RWPE1 (cell line): ENCODE measurements at regions not wholly inside any gene's neighbourhood (a gene's known extent, or its start where the extent isn't known, plus 50 kb on each side); places are given as distances from the start of the nearest gene placed in this dataset.
A peak's percentile ranks its signal among the peaks of the same experiment; 100 is the strongest.
"Not testable (repeated sequence)": the region's sequence is repeated elsewhere in the genome, so short reads cannot be mapped to it uniquely, and the experiment has no call there.

Experiments used
- CTCF ChIA-PET: fragments of 350-600 bp; sonication (Branson Sonifier 250); formaldehyde crosslinking; extraction: SDS; loops from one replicate; lab custom pipeline; 2021; lab: Yijun Ruan, JAX
- POLR2A ChIA-PET: fragments of 400-600 bp; formaldehyde crosslinking; extraction: SDS; loops from one replicate; lab custom pipeline; 2020; ENCODE audit warnings: antibody characterized with exemption; ENCODE audit not compliant: low non-redundant PET; lab: Yijun Ruan, JAX
- DNase-seq: peaks from one replicate; pipeline ENCODE4 v3.0.0; 2012; ENCODE audit warnings: low spot score
- H3K27ac ChIP-seq: fragments of 450-650 bp; 2 replicates; pipeline ENCODE4 v1.5.1; 2017
- TF ChIP-seq, protein P1 (sequence below): fragments of 450-650 bp; conservative IDR thresholded peaks from 2 replicates; pipeline ENCODE4 v1.5.1; 2017; ENCODE audit warnings: low read depth, mild to moderate bottlenecking

DNA sequence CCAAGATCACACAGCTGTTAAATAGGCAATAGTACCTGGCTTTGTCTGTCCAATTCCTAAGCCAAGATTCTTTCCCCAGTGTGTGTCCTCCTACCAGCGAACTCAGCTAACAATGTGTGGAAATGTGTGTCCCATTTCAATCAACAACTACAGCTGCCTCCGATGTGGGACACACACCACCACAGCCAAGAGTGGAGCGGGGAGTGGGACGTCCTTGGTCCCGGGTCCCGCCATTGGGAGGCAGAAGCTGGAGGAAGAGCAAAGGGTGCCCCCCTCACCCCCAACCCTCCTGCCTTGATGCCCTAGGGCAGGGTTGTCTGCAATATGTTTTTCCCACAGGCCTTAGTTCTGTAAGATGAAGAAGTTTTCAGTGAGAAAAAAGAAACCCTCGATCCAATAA, 265.4 kb upstream of the RAB4A start:
- ChIA-PET CTCF (interaction anchor here (0.6 to 0.7 kb wide), 2 partner anchors 106 to 271 kb away, joined by 3 to 4 read pairs; no protein-coding TSS in a partner anchor), POLR2A (no interaction called here)
- TF ChIP-seq, protein P1, sequence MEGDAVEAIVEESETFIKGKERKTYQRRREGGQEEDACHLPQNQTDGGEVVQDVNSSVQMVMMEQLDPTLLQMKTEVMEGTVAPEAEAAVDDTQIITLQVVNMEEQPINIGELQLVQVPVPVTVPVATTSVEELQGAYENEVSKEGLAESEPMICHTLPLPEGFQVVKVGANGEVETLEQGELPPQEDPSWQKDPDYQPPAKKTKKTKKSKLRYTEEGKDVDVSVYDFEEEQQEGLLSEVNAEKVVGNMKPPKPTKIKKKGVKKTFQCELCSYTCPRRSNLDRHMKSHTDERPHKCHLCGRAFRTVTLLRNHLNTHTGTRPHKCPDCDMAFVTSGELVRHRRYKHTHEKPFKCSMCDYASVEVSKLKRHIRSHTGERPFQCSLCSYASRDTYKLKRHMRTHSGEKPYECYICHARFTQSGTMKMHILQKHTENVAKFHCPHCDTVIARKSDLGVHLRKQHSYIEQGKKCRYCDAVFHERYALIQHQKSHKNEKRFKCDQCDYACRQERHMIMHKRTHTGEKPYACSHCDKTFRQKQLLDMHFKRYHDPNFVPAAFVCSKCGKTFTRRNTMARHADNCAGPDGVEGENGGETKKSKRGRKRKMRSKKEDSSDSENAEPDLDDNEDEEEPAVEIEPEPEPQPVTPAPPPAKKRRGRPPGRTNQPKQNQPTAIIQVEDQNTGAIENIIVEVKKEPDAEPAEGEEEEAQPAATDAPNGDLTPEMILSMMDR: no peak
- no peak for DNase-seq
- H3K27ac ChIP-seq: no peak overlapping the region

DNA sequence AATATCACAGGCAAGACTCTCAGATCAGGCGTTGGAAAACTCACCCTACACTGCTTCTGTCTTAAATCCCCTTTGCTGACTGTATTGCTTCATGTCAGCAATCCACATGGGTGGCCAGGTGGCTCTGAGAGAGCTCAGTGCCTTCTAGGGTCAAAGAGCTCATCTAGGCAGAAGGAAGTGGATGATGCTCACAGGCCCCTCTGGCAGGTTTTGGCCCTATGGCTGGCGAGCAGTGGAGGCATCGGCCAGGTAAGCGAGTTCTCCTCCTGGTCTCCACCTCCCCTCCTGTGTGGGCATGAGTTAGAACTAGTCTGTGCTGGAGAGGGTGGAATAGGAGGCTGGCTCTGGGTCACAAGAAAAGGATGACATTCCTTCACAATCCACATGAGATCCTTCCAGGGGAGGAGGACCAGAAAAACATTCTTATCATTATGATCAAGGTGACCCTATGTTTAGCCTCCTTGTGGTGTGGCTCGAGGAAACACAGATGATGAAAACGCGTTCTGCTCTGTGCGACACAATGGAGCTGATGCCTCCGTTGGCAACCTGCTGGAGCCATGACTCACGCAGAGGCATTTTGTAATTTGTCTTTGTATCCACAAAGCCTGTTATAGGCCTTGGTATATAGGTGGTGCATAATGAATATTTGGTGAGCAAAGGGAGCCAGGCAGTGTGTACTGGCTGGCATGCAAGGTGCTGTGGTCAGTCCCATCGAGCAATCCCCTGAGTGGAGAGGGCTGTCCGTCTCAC, 264.6 kb upstream of the RAB4A start:
- H3K27ac ChIP-seq: no peak overlapping the region
- TF ChIP-seq, protein P1: no peak
- ChIA-PET POLR2A (no interaction called here), CTCF (interaction anchor here (0.6 to 1.1 kb wide), 4 partner anchors 105 to 272 kb away, joined by 3 to 4 read pairs (median 3); no protein-coding TSS in a partner anchor)
- peak; percentile 44 for DNase-seq

DNA sequence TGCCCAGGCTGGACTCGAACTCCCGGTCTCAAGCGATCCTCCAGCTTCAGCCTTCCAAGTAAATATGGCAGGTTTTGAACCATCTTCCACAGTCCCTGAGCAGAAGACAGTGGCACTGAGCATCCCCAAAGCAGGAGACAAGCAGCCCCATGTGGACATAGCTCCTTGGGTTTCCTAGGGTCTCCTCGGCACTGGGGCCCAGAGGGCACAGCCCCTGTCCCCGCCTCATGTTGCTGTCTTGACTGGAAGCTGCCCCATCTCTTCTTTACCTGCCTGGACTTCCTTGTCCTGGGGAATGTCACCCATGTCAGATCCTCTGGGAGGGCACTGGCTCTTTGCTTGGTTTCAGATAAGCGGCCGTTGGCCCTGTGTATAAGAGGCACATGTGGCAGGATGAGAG, 263.7 kb upstream of the RAB4A start:
- CTCF ChIA-PET: interaction anchor here (1.1 kb wide), 1 partner anchor 272 kb away, joined by 3 read pairs; no protein-coding TSS in a partner anchor
- TF ChIP-seq, protein P1: no peak
- no peak for DNase-seq
- no peak overlapping the region for H3K27ac ChIP-seq
- POLR2A ChIA-PET: no interaction called here

DNA sequence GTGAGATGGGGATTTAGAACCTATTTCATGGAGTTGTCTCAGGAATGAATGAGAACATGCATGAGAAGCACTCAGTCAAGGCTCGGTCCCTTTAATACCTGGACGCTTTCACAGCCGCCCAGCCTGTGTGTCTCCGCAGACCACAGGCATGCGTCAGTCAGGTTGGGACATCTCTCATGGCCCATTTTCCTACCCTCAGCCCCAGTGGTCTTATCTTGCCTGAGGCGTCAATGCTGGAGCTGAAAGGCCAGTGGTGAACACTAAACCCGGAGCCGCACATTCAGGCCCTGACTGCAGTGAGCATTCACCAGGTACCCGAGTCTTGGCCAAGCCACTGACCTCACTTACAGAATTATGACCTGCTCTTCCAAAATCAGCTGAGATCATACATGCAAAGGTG, 263.2 kb upstream of the RAB4A start:
- no peak overlapping the region for H3K27ac ChIP-seq
- TF ChIP-seq, protein P1: no peak
- DNase-seq: no peak
- ChIA-PET CTCF (interaction anchor here (1.1 kb wide), 1 partner anchor 273 kb away, joined by 3 read pairs; no protein-coding TSS in a partner anchor), POLR2A (interaction anchor here (0.5 kb wide), 1 partner anchor 501 kb away, joined by 3 read pairs; no protein-coding TSS in a partner anchor)

DNA sequence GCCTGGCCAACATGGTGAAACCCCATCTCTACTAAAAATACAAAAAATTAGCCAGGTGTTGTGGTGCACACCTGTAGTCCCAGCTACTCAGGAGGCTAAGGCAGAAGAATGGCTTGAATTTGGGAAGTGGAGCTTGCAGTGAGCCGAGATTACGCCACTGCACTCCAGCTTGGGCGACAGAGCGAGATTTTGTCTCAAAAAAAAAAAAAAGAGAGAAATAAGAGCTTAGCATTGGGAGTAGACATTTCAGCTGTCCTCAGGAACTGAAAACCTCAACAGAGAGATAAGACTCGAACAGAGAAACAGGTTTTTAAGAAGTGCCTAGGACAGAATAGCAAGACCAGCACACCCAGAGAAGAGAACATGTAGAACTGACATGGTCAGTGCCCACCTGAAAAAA, 262.6 kb upstream of the RAB4A start:
- DNase-seq, H3K27ac ChIP-seq, POLR2A ChIA-PET: not testable (repeated sequence)
- CTCF ChIA-PET: interaction anchor here (0.6 kb wide), 1 partner anchor 365 kb away, joined by 3 read pairs; no protein-coding TSS in a partner anchor

DNA sequence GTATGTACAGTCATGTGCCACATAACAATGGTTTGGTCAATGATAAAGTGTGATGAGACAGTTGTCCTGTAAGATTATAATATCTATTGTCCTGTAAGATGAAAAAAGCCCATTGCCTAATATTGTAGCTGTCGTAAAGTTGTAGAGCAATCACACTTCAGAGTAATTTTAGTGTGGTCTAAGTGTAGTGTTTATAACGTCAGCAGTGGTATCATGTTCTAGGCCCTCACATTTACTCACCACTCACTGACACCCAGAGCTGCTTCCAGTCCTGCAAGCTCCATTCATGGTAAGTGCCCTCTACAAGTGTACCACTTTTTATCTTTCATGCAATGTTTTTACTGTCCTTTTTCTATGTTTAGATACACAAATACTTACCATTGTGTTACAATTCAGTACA, 259.9 kb upstream of the RAB4A start:
- POLR2A ChIA-PET: no interaction called here
- H3K27ac ChIP-seq: no peak overlapping the region
- CTCF ChIA-PET: no interaction called here
- DNase-seq: no peak
- TF ChIP-seq, protein P1: no peak

DNA sequence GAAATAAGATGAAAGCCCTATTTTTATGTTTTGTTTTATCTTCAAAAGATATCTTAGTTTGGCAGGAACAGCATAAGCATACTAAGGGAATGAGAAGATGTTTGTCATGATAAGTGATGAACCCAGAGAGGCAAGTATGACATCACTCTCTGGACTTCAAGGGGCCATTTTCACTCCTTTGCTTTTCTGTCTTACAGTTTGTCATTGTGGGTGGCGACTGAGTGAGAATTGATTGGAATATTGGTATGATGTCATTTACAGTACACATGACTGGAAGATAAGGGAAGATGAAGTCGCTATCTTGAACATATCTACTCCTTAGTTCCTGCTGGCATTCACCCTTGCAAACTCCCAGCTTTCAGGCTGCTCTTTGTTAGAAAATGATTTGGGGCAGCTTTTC, 258.1 kb upstream of the RAB4A start:
- TF ChIP-seq, protein P1: no peak
- ChIA-PET CTCF (no interaction called here), POLR2A (no interaction called here)
- no peak overlapping the region for H3K27ac ChIP-seq
- no peak for DNase-seq
